ENCODE measurements at regions not wholly inside any gene's neighbourhood (a gene's known extent, or its start where the extent isn't known, plus 50 kb on each side); places are given as distances from the start of the nearest gene placed in this dataset.

GRCh38 chr4:132498215-132498614 lies 650.9 kb upstream of the PCDH10 start:
- no peaks in the 10 kb centered on the region for H3K27me3 Mint-ChIP-seq (ENCODE audit: unreplicated experiment)
- no peaks in the 10 kb centered on the region for H3K4me1 Mint-ChIP-seq (ENCODE audit: unreplicated experiment)
- no peaks in the 10 kb centered on the region for H3K36me3 Mint-ChIP-seq (ENCODE audit: unreplicated experiment)
- no peak overlapping the region for H3K27ac Mint-ChIP-seq (ENCODE audit: unreplicated experiment)
- H3K9me3 Mint-ChIP-seq (ENCODE audit: unreplicated experiment), result no peaks in the 10 kb centered on the region
- no peak for TF ChIP-seq CTCF (IDR thresholded peaks at IDR 0.05)
- H3K4me3 Mint-ChIP-seq (ENCODE audit: unreplicated experiment), result no peak overlapping the region
- no peak for DNase-seq (ENCODE audit: extremely low spot score, unreplicated experiment)

GRCh38 chr4:132502096-132502552 lies 647.0 kb upstream of the PCDH10 start:
- H3K36me3 Mint-ChIP-seq (ENCODE audit: unreplicated experiment), result no peaks in the 10 kb centered on the region
- H3K4me3 Mint-ChIP-seq (ENCODE audit: unreplicated experiment), result no peak overlapping the region
- DNase-seq (ENCODE audit: extremely low spot score, unreplicated experiment), result no peak
- H3K9me3 Mint-ChIP-seq (ENCODE audit: unreplicated experiment), result no peaks in the 10 kb centered on the region
- no peaks in the 10 kb centered on the region for H3K27me3 Mint-ChIP-seq (ENCODE audit: unreplicated experiment)
- H3K27ac Mint-ChIP-seq (ENCODE audit: unreplicated experiment), result no peak overlapping the region
- H3K4me1 Mint-ChIP-seq (ENCODE audit: unreplicated experiment), result no peaks in the 10 kb centered on the region
- TF ChIP-seq CTCF (IDR thresholded peaks at IDR 0.05), result no peak

- H3K36me3 Mint-ChIP-seq (ENCODE audit: unreplicated experiment), result no peaks in the 10 kb centered on the region
- no peak for DNase-seq (ENCODE audit: extremely low spot score, unreplicated experiment)
- TF ChIP-seq CTCF (IDR thresholded peaks at IDR 0.05), result no peak
- H3K27ac Mint-ChIP-seq (ENCODE audit: unreplicated experiment), result no peak overlapping the region
- no peaks in the 10 kb centered on the region for H3K4me1 Mint-ChIP-seq (ENCODE audit: unreplicated experiment)
- H3K4me3 Mint-ChIP-seq (ENCODE audit: unreplicated experiment), result no peak overlapping the region
- H3K9me3 Mint-ChIP-seq (ENCODE audit: unreplicated experiment), result no peaks in the 10 kb centered on the region
- no peaks in the 10 kb centered on the region for H3K27me3 Mint-ChIP-seq (ENCODE audit: unreplicated experiment)
These were observed 644.7 kb upstream of the PCDH10 start for GRCh38 chr4:132504438-132504837.

- no peaks in the 10 kb centered on the region for H3K9me3 Mint-ChIP-seq (ENCODE audit: unreplicated experiment)
- H3K4me3 Mint-ChIP-seq (ENCODE audit: unreplicated experiment), result no peak overlapping the region
- no peaks in the 10 kb centered on the region for H3K36me3 Mint-ChIP-seq (ENCODE audit: unreplicated experiment)
- no peaks in the 10 kb centered on the region for H3K27me3 Mint-ChIP-seq (ENCODE audit: unreplicated experiment)
- H3K4me1 Mint-ChIP-seq (ENCODE audit: unreplicated experiment), result no peaks in the 10 kb centered on the region
- no peak for DNase-seq (ENCODE audit: extremely low spot score, unreplicated experiment)
- no peak for TF ChIP-seq CTCF (IDR thresholded peaks at IDR 0.05)
- H3K27ac Mint-ChIP-seq (ENCODE audit: unreplicated experiment), result no peak overlapping the region
These were observed 642.5 kb upstream of the PCDH10 start for GRCh38 chr4:132506568-132506967.

GRCh38 chr4:132513491-132513890 lies 635.6 kb upstream of the PCDH10 start:
- H3K4me3 Mint-ChIP-seq (ENCODE audit: unreplicated experiment), result no peak overlapping the region
- H3K9me3 Mint-ChIP-seq (ENCODE audit: unreplicated experiment), result peaks cover 4% of the 10 kb centered on the region
- H3K4me1 Mint-ChIP-seq (ENCODE audit: unreplicated experiment), result no peaks in the 10 kb centered on the region
- no peaks in the 10 kb centered on the region for H3K36me3 Mint-ChIP-seq (ENCODE audit: unreplicated experiment)
- H3K27ac Mint-ChIP-seq (ENCODE audit: unreplicated experiment), result no peak overlapping the region
- peaks cover 3% of the 10 kb centered on the region for H3K27me3 Mint-ChIP-seq (ENCODE audit: unreplicated experiment)
- TF ChIP-seq CTCF (IDR thresholded peaks at IDR 0.05), result no peak
- DNase-seq (ENCODE audit: extremely low spot score, unreplicated experiment), result no peak

Measured in osteocyte (in vitro differentiated cells).